HL-60 (cell line): ENCODE measurements at regions not wholly inside any gene's neighbourhood (a gene's known extent, or its start where the extent isn't known, plus 50 kb on each side); places are given as distances from the start of the nearest gene placed in this dataset.

Experiments used
- DNase-seq, 2 experiments: peaks; one replicate each; pipeline ENCODE4 v3.0.0-alpha.2; 2010 to 2020; ENCODE audit warnings: low read depth in 1 of 2, low spot score in 1 of 2
- H3K27ac ChIP-seq: fragments of 250-450 bp; sonication (Bioruptor Pico); replicated peaks from 2 replicates; pipeline ENCODE4 v1.5.1; 2020; ENCODE audit warnings: mild to moderate bottlenecking, moderate library complexity
- H3K27me3 ChIP-seq: fragments of 250-450 bp; sonication (Bioruptor Pico); 2 replicates; pipeline ENCODE4 v1.5.1; 2021; ENCODE audit warnings: mild to moderate bottlenecking, moderate library complexity; ENCODE audit not compliant: insufficient read depth, poor library complexity, severe bottlenecking
- H3K4me3 ChIP-seq: replicated peaks from 2 replicates; pipeline ENCODE4 v1.5.1; 2011; ENCODE audit warnings: mild to moderate bottlenecking, control low read depth, low read length; ENCODE audit not compliant: insufficient read depth
- GABPA ChIP-seq: IDR thresholded peaks from 2 replicates; pipeline ENCODE4 v1.6.1; 2012; ENCODE audit warnings: low read depth
- POLR2AphosphoS5 ChIP-seq: IDR thresholded peaks from 2 replicates; pipeline ENCODE4 v1.6.1; 2012; ENCODE audit warnings: low read depth
- SPI1 ChIP-seq: IDR thresholded peaks from 2 replicates; pipeline ENCODE4 v1.6.1; 2012; ENCODE audit warnings: low read depth, mild to moderate bottlenecking, borderline replicate concordance
- TF ChIP-seq, protein P1 (sequence below): IDR thresholded peaks from one replicate; pipeline ENCODE4 v1.5.1; 2011; ENCODE audit warnings: low read length, control low read depth, inconsistent platforms; ENCODE audit not compliant: insufficient read depth
- TF ChIP-seq, protein P2 (sequence below): IDR thresholded peaks from 2 replicates; pipeline ENCODE4 v1.6.1; 2012; ENCODE audit warnings: low read depth; ENCODE audit not compliant: insufficient replicate concordance

DNA sequence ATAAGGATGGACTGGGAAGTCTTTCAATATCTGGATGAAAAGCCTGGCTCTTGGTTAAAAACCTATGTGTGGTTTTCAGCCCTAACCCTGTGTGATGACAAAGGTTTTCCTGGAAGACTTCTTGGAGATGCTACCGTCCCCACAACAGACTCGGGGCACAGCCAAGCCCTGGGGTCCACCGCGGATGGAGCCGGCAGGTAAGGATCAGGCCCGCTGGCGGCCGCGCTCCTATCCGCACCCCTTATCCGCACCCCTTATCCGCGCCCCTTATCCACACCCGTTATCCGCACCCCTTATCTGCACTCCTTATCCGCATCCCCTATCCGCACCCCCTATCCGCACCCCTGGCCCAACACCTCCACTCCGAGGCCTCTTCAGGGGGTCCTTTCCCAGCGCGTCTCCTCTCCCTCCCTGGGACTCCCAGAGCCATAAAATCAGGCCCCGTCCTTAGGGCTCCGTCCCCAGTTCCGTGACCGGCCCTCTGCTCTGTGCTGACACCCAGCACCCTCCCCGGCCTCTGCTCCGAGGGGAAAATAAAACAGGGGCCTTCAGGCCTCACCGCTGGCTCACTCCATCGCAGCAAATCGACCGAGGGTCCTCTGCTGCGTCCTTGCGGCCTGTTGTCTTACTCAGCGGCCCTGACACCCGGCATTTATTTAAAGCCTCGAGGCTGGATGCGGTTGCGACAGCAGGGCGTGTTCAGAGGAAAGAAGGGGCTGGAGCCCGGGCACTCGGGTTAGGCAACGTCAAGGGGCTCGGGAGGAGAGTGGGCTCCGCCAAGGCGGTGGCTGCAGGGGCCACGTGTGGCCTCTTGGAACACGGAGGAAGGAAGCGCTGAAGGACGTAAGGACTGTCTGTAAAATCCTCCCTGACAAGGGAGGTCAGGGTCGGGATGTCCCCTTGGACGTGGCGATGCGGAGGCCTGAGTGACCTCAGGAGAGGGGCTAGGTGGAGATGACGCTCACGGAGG, 215.1 kb upstream of the ADARB2 start:
- no peaks in the 10 kb centered on the region for H3K27me3 ChIP-seq
- no peak for DNase-seq
- H3K27ac ChIP-seq, result no peak overlapping the region
- TF ChIP-seq, protein P1, sequence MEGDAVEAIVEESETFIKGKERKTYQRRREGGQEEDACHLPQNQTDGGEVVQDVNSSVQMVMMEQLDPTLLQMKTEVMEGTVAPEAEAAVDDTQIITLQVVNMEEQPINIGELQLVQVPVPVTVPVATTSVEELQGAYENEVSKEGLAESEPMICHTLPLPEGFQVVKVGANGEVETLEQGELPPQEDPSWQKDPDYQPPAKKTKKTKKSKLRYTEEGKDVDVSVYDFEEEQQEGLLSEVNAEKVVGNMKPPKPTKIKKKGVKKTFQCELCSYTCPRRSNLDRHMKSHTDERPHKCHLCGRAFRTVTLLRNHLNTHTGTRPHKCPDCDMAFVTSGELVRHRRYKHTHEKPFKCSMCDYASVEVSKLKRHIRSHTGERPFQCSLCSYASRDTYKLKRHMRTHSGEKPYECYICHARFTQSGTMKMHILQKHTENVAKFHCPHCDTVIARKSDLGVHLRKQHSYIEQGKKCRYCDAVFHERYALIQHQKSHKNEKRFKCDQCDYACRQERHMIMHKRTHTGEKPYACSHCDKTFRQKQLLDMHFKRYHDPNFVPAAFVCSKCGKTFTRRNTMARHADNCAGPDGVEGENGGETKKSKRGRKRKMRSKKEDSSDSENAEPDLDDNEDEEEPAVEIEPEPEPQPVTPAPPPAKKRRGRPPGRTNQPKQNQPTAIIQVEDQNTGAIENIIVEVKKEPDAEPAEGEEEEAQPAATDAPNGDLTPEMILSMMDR, result no peak
- TF ChIP-seq POLR2AphosphoS5 (no peak), SPI1 (no peak), GABPA (no peak)
- TF ChIP-seq, protein P2, sequence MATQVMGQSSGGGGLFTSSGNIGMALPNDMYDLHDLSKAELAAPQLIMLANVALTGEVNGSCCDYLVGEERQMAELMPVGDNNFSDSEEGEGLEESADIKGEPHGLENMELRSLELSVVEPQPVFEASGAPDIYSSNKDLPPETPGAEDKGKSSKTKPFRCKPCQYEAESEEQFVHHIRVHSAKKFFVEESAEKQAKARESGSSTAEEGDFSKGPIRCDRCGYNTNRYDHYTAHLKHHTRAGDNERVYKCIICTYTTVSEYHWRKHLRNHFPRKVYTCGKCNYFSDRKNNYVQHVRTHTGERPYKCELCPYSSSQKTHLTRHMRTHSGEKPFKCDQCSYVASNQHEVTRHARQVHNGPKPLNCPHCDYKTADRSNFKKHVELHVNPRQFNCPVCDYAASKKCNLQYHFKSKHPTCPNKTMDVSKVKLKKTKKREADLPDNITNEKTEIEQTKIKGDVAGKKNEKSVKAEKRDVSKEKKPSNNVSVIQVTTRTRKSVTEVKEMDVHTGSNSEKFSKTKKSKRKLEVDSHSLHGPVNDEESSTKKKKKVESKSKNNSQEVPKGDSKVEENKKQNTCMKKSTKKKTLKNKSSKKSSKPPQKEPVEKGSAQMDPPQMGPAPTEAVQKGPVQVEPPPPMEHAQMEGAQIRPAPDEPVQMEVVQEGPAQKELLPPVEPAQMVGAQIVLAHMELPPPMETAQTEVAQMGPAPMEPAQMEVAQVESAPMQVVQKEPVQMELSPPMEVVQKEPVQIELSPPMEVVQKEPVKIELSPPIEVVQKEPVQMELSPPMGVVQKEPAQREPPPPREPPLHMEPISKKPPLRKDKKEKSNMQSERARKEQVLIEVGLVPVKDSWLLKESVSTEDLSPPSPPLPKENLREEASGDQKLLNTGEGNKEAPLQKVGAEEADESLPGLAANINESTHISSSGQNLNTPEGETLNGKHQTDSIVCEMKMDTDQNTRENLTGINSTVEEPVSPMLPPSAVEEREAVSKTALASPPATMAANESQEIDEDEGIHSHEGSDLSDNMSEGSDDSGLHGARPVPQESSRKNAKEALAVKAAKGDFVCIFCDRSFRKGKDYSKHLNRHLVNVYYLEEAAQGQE, result no peak
- H3K4me3 ChIP-seq, result no peak overlapping the region

DNA sequence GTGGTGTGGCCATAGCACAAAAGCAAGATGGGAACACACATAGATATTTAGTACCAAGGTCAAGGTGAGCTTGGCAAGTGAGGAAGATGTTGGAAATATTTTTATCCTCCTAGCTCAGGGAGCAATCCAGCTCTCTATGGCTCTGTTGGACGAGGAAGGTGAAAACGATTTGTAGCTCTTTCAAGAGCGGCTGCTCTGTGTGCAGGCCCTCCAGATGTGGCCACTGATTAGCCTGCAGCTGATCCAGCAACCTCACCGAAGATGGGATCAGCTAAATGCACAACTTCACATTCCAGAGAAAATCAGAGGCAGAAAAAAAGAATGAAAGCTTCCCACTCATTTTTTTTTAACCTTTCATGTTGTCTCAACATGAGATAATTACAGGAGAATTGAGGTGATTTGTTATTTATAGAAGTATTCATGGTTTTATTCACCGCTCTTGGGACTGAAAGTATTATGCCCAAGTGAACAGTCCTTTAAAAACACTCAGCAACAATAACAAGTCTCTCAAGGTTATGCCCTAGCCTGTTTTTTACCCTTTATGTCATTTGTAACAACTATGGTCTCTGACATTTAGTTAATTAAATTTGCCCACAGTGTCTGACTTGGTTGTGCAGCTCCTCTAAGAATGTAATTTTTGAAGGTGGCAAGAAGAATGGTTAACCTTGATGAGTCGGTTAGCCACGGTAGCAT, 213.6 kb upstream of the ADARB2 start:
- TF ChIP-seq SPI1, result no peak
- no peak for TF ChIP-seq GABPA
- TF ChIP-seq, protein P2, result no peak
- TF ChIP-seq, protein P1, result no peak
- TF ChIP-seq POLR2AphosphoS5, result no peak
- Histone ChIP-seq H3K4me3 (no peak overlapping the region), H3K27ac (no peak overlapping the region), H3K27me3 (no peaks in the 10 kb centered on the region)
- no peak for DNase-seq

DNA sequence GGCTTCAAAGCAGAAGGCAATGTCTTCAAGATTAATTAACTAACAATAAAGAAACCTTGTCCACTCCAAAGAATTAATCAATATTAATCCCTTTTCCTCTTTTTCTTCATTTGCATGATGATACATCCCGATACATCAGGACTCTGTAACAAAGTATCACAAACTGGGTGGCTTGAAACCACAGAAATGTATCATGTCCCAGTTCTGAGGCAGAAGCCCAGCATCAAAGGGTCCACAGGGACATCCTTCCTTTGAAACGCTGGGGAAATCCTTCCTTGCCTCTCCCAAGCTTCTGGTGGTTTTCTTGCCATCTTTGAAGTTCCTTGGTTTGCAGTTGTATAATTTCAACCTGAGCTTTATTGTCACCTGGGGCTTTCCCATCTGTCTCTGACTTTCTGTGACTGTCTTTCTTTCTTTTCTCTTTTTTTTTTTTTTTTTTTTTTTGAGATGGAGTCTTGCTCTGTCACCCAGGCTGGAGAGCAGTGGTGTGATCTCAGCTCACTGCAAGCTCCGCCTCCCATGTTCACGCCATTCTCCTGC, 210.2 kb upstream of the ADARB2 start:
- TF ChIP-seq SPI1 (no peak), POLR2AphosphoS5 (no peak), GABPA (no peak)
- TF ChIP-seq, protein P2, result no peak
- TF ChIP-seq, protein P1, result no peak
- no peak overlapping the region for H3K4me3 ChIP-seq
- no peaks in the 10 kb centered on the region for H3K27me3 ChIP-seq
- DNase-seq, result no peak
- H3K27ac ChIP-seq, result no peak overlapping the region
